GM10266 (cell line): ENCODE measurements at regions not wholly inside any gene's neighbourhood (a gene's known extent, or its start where the extent isn't known, plus 50 kb on each side); places are given as distances from the start of the nearest gene placed in this dataset.

Experiments used
- DNase-seq: peaks from one replicate; pipeline ENCODE4 v3.0.0; 2012; ENCODE audit errors: extremely low spot score
- TF ChIP-seq, protein P1 (sequence below): IDR thresholded peaks from 2 replicates; pipeline ENCODE4 v1.5.1; 2012; ENCODE audit warnings: mild to moderate bottlenecking, low read depth; ENCODE audit not compliant: control insufficient read depth, insufficient read depth; ENCODE audit errors: missing control alignments

DNA sequence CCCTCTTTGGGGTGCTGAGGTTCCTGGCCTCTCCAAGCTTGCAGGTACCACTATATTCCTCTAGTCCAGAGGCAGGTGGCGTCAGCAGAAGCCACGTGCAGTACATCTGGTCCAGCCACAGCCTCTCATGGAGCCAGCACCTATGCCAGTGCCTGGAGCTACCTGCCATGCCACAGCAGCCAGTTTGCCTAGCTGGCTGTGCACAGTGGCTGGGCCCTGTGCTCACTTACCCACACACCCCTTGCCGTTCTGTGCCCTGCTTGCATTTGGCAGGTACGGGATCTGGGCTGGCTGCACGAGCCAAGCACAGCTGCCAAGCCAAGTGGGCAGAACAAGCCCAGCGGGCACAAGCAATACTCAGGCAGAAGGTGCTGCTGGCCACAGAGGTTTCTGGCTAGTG is 601.1 kb downstream of the EPHA5 start:
- TF ChIP-seq, protein P1, sequence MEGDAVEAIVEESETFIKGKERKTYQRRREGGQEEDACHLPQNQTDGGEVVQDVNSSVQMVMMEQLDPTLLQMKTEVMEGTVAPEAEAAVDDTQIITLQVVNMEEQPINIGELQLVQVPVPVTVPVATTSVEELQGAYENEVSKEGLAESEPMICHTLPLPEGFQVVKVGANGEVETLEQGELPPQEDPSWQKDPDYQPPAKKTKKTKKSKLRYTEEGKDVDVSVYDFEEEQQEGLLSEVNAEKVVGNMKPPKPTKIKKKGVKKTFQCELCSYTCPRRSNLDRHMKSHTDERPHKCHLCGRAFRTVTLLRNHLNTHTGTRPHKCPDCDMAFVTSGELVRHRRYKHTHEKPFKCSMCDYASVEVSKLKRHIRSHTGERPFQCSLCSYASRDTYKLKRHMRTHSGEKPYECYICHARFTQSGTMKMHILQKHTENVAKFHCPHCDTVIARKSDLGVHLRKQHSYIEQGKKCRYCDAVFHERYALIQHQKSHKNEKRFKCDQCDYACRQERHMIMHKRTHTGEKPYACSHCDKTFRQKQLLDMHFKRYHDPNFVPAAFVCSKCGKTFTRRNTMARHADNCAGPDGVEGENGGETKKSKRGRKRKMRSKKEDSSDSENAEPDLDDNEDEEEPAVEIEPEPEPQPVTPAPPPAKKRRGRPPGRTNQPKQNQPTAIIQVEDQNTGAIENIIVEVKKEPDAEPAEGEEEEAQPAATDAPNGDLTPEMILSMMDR = no peak
- DNase-seq = no peak

DNA sequence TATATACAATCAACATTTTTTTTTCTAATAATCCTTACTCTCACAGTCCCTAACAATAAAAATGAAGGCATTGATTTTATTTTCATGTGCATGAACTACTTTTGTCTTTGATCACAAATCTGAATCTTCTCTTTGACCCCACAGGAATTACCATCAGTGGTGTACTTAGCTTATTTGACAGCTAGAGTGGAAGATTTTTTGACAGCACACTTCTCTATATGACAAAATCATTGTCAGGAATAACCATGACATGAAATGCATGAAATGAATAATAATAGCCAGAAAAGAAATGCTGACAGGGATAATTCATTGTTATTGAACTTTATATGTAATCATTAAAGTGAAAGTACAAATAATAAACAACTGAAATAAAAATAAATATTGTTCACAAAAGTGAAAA is 604.2 kb downstream of the EPHA5 start:
- no peak for DNase-seq
- TF ChIP-seq, protein P1 = no peak

DNA sequence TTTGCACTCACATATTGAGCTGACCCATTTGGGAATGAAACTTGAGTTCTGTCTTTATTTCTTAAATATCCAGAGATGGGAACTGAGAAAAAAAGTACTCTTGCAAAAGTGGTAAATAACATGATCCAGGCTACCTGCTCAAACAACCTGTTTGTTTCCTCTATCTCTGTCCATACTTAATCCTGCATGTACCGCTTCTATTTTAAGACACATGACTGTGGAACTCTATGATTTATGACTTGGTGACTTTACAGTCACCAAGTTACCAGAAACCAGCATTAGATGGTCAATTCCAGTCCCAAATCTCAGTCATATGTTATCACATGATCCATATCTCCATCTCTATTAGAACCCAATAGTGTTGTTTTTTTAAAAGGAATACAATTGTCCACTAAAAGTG is 606.7 kb downstream of the EPHA5 start:
- DNase-seq = no peak

DNA sequence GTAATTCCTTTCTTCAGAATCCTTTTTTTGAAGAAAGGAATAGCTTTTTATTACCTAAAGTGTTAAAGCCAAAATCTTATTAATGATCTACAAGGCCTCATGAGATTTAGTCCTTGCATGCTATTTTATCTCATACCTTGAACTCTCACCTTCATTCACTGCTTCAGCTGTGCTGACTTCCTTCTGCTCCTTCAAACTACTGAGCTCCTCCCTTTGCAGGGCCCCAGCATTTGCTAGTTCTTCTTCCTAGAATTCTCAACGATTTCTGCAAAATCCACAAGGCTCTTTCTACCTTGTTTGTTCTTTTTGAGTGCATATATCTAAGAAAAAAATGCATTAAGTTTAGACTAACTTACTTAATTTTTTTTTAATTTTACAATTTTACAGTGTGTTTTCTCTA is 619.5 kb downstream of the EPHA5 start:
- no peak for DNase-seq
- TF ChIP-seq, protein P1 = no peak

More for the DNA sequence above, 606.7 kb downstream of the EPHA5 start:
- TF ChIP-seq, protein P1 = no peak

DNA sequence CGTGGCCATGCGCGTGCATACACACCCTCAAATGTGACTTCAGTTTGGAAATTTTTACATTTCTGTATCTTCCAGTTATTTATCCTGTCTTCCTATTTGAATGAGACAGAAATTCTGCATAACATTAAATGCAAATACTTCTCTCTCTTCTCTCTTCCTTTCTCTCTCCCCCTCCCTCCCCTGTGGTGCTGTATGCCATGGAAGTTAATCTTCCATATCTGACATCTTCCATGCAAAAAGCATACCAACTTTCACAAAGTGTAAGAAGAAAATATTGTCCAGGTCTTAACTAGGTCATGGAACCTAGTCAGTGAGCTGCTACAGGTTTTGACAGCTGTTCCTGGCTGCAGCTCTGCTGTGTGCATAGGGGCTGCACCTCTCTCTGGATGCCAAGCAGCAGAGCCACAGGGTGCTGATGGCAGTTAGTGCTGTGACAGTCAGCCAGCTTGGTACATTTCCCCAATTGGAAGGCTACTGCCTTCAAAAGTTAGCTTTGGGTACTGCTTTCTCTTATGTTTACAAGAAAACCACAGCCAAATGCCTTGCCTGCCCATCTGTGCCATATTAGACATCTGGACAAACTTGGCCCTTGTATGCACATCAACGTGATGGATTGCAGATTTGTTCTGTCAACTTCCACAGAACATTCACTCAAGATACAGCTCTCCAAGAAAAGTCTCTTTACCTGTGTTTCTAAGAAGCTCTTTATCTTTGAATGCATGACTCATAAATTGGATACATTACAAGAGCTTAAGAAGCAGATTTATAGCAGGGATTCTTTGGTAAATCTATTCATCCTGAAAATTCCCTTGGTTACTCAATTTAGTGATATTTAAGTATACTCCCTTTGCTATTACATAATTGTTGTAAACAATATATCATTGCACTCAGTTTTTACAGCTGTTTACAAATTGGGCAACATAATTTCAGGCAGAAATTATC is 623.8 kb downstream of the EPHA5 start:
- no peak for DNase-seq
- TF ChIP-seq, protein P1 = no peak

DNA sequence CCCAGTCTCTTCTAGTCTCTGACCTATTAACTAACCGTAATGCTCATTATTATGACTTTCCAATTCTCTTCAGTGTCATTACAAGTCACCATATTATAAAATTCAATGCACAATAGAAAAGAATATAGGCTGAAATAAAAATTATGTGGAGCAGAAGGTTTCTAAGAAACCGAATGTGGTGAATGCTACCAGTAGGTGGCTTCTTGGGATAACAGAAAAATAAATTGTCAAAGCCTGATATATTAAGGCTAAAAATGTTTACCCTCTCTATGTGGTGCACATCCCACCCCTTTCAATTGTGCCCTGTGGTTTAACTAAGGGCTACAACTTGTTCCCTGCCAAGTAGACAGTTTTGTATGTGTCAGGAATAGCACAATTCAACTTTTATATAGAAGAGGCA is 624.6 kb upstream of the TECRL start:
- TF ChIP-seq, protein P1 = no peak
- DNase-seq = no peak

DNA sequence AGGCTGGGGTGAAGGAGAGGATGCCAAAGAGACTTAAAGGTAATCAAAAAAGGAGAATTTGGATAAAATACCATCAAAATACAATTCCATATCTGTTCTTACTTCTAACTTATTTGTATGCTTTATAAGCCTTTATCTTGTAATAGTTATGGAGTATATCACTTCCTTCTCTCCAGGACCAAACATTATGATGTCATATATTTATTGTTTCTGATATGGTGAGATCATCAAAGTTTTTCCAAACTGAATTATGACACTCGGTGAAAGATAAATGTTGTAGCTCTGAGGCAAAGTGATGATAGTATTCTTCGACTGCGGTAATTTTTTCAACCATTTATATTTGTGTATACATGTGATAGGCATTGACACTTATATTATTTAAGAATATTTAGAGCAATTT is 619.3 kb upstream of the TECRL start:
- DNase-seq = no peak
- TF ChIP-seq, protein P1 = no peak
